H1 (cell line): ENCODE measurements at regions not wholly inside any gene's neighbourhood (a gene's known extent, or its start where the extent isn't known, plus 50 kb on each side); places are given as distances from the start of the nearest gene placed in this dataset.

ENCODE experiments used
- CTCF ChIA-PET: fragments of 300-600 bp; sonication (Branson Sonifier 250); formaldehyde crosslinking; loops from one replicate; lab custom pipeline; 2021; ENCODE audit not compliant: partially characterized antibody; lab: Charles Lee
- POLR2A ChIA-PET: fragments of 300-600 bp; sonication (Branson Sonifier 250); formaldehyde crosslinking; loops from one replicate; lab custom pipeline; 2021; ENCODE audit warnings: inconsistent platforms; ENCODE audit not compliant: partially characterized antibody; lab: Charles Lee
- DNase-seq, 2 experiments: peaks; one replicate each; pipeline versions ENCODE4 v3.0.0 to v3.0.0-alpha.2; 2010 to 2022; ENCODE audit warnings: low spot score in 2 of 2, low read depth in 1 of 2, mixed read lengths in 1 of 2
- FAIRE-seq: peaks from 2 replicates; lab custom pipeline; 2011; peaks lifted over from hg19 to GRCh38; lab: Jason Lieb, UNC
- H2AFZ ChIP-seq: 2 replicates; pipeline ENCODE4 v1.8.1; 2012; ENCODE audit warnings: low read length, inconsistent platforms
- H2AK5ac ChIP-seq: 2 replicates; pipeline ENCODE4 v1.6.1; 2013; ENCODE audit warnings: low read depth, low read length
- H2BK120ac ChIP-seq: replicated peaks from 2 replicates; pipeline ENCODE3; 2013; ENCODE audit warnings: low read depth, low read length, inconsistent platforms
- H2BK12ac ChIP-seq: 2 replicates; pipeline ENCODE4 v1.6.1; 2013; ENCODE audit warnings: low read depth, low read length
- H2BK15ac ChIP-seq: 2 replicates; pipeline ENCODE4 v1.6.1; 2013; ENCODE audit warnings: low read length
- H2BK20ac ChIP-seq: 2 replicates; pipeline ENCODE4 v1.6.1; 2013; ENCODE audit warnings: low read length
- H2BK5ac ChIP-seq: 2 replicates; pipeline ENCODE4 v1.6.1; 2013; ENCODE audit warnings: low read depth, low read length
- H3K14ac ChIP-seq: 2 replicates; pipeline ENCODE4 v1.6.1; 2013; ENCODE audit warnings: inconsistent platforms; ENCODE audit not compliant: insufficient read length
- H3K18ac ChIP-seq: 2 replicates; pipeline ENCODE4 v1.6.1; 2013; ENCODE audit warnings: low read length; ENCODE audit errors: extremely low read depth
- H3K23ac ChIP-seq: 2 replicates; pipeline ENCODE4 v1.6.1; 2013; ENCODE audit warnings: inconsistent platforms; ENCODE audit not compliant: insufficient read length
- H3K23me2 ChIP-seq: 2 replicates; pipeline ENCODE4 v1.6.1; 2013; ENCODE audit warnings: low read depth, low read length
- H3K27ac ChIP-seq: 2 replicates; pipeline ENCODE4 v1.6.1; 2011; ENCODE audit warnings: low read depth, low read length, inconsistent platforms
- H3K27me3 ChIP-seq, 4 experiments: replicated peaks in 1 of 4; 1 replicate in 1 of 4; 2 replicates in 3 of 4; pipeline versions ENCODE4 v1.6.1 to v1.8.1; 2011 to 2013; ENCODE audit warnings: low read length in 3 of 4, mild to moderate bottlenecking in 3 of 4, inconsistent platforms in 2 of 4, mixed read lengths in 2 of 4, moderate library complexity in 1 of 4; ENCODE audit not compliant: control insufficient read depth in 3 of 4, insufficient read depth in 3 of 4; ENCODE audit errors: extremely low read depth in 1 of 4
- H3K36me3 ChIP-seq, 4 experiments: 2 replicates each; pipeline versions ENCODE4 v1.6.1 to v1.8.1; 2011 to 2013; ENCODE audit warnings: mild to moderate bottlenecking in 4 of 4, low read length in 3 of 4, moderate library complexity in 2 of 4, control low read depth in 1 of 4, inconsistent platforms in 1 of 4; ENCODE audit not compliant: insufficient read depth in 4 of 4, control insufficient read depth in 2 of 4
- H3K4ac ChIP-seq: replicated peaks from 2 replicates; pipeline ENCODE3; 2013; ENCODE audit warnings: low read length, low read depth, mixed read lengths, inconsistent platforms; ENCODE audit not compliant: insufficient read length
- H3K4me1 ChIP-seq, 4 experiments: replicated peaks in 1 of 4; 1 replicate in 1 of 4; 2 replicates in 3 of 4; pipeline versions ENCODE4 v1.6.1 to v1.8.1; 2011 to 2013; ENCODE audit warnings: low read length in 3 of 4, inconsistent platforms in 2 of 4, mixed read lengths in 1 of 4; ENCODE audit not compliant: insufficient read depth in 4 of 4, control insufficient read depth in 3 of 4
- H3K4me2 ChIP-seq, 2 experiments: 2 replicates each; pipeline versions ENCODE4 v1.6.1 to v1.8.1; 2011 to 2013; ENCODE audit warnings: low read depth in 2 of 2, low read length in 2 of 2, control low read depth in 1 of 2, inconsistent platforms in 1 of 2, mild to moderate bottlenecking in 1 of 2; ENCODE audit not compliant: insufficient read depth in 1 of 2
- H3K4me3 ChIP-seq, 4 experiments: fragments of 200-600, 300-600 bp in 1 of 4; sonication (generic), shearing (Covaris generic), sonication (Bioruptor Twin) in 1 of 4; 2 replicates each; pipeline versions ENCODE4 v1.5.1 to v1.8.1; 2011 to 2016; ENCODE audit warnings: low read length in 4 of 4, low read depth in 3 of 4, control low read depth in 2 of 4, inconsistent platforms in 2 of 4, mild to moderate bottlenecking in 2 of 4, mixed read lengths in 1 of 4, moderate library complexity in 1 of 4; ENCODE audit not compliant: insufficient read depth in 2 of 4; ENCODE audit errors: extremely low read depth in 1 of 4
- H3K56ac ChIP-seq: replicated peaks from 2 replicates; pipeline ENCODE3; 2013; ENCODE audit warnings: low read depth, mild to moderate bottlenecking, mixed read lengths, low read length, inconsistent platforms; ENCODE audit not compliant: insufficient read length
- H3K79me1 ChIP-seq: 2 replicates; pipeline ENCODE4 v1.6.1; 2013; ENCODE audit warnings: low read depth, low read length, control low read depth
- H3K79me2 ChIP-seq, 2 experiments: 2 replicates each; pipeline versions ENCODE4 v1.6.1 to v1.8.1; 2012 to 2013; ENCODE audit warnings: low read length in 2 of 2, mild to moderate bottlenecking in 2 of 2, inconsistent platforms in 1 of 2; ENCODE audit not compliant: insufficient read depth in 2 of 2, control insufficient read depth in 1 of 2
- H3K9ac ChIP-seq, 4 experiments: replicated peaks in 1 of 4; 1 replicate in 1 of 4; 2 replicates in 3 of 4; pipeline versions ENCODE4 v1.6.1 to v1.8.1; 2011 to 2013; ENCODE audit warnings: low read depth in 3 of 4, low read length in 3 of 4, control low read depth in 2 of 4, mild to moderate bottlenecking in 2 of 4, moderate library complexity in 2 of 4, inconsistent platforms in 1 of 4; ENCODE audit errors: extremely low read depth in 1 of 4
- H3K9me3 ChIP-seq, 2 experiments: 2 replicates each; pipeline versions ENCODE4 v1.6.1 to v1.8.1; 2012 to 2013; ENCODE audit warnings: mild to moderate bottlenecking in 2 of 2, moderate library complexity in 2 of 2, control low read depth in 1 of 2, inconsistent platforms in 1 of 2, low read depth in 1 of 2, low read length in 1 of 2, mixed read lengths in 1 of 2; ENCODE audit not compliant: insufficient read depth in 2 of 2
- H4K20me1 ChIP-seq, 2 experiments: replicated peaks in 1 of 2; 2 replicates each; pipeline versions ENCODE3 to v1.8.1; 2011 to 2013; ENCODE audit warnings: inconsistent platforms in 2 of 2, low read length in 2 of 2, mild to moderate bottlenecking in 1 of 2; ENCODE audit not compliant: insufficient read depth in 2 of 2, control insufficient read depth in 1 of 2
- H4K5ac ChIP-seq: 2 replicates; pipeline ENCODE4 v1.6.1; 2013; ENCODE audit warnings: low read length, low read depth, mixed read lengths, inconsistent platforms; ENCODE audit not compliant: insufficient read length
- H4K8ac ChIP-seq: 2 replicates; pipeline ENCODE4 v1.8.0; 2013; ENCODE audit warnings: mild to moderate bottlenecking, moderate library complexity, low read length, inconsistent platforms; ENCODE audit not compliant: insufficient read depth; ENCODE audit errors: extremely low read depth
- H4K91ac ChIP-seq: replicated peaks from 2 replicates; pipeline ENCODE3; 2013; ENCODE audit warnings: low read length, mixed read lengths, inconsistent platforms; ENCODE audit not compliant: insufficient read length
- CBX8 ChIP-seq: fragments of 300-800, 300-1000 bp; sonication (generic); IDR thresholded peaks from 2 replicates; pipeline ENCODE4 v1.7.1; 2016; ENCODE audit warnings: low read depth, low read length, borderline replicate concordance
- CHD1 ChIP-seq: IDR thresholded peaks from 2 replicates; pipeline ENCODE4 v1.6.1; 2012; ENCODE audit warnings: low read depth, low read length, improper control_type of control experiment
- CHD2 ChIP-seq: IDR thresholded peaks from 2 replicates; pipeline ENCODE4 v1.6.1; 2012; ENCODE audit warnings: low read length, improper control_type of control experiment
- CTBP2 ChIP-seq: IDR thresholded peaks from 2 replicates; pipeline ENCODE4 v1.7.0; 2011; ENCODE audit warnings: borderline replicate concordance, mild to moderate bottlenecking, moderate library complexity, mixed read lengths, low read length; ENCODE audit not compliant: insufficient read depth, insufficient read length
- GABPA ChIP-seq: IDR thresholded peaks from 2 replicates; pipeline ENCODE4 v1.6.1; 2011; ENCODE audit warnings: mild to moderate bottlenecking, low read length, moderate library complexity, borderline replicate concordance; ENCODE audit not compliant: insufficient read depth
- SRF ChIP-seq: IDR thresholded peaks from 2 replicates; pipeline ENCODE4 v1.6.1; 2011; ENCODE audit warnings: mild to moderate bottlenecking, low read depth, low read length, moderate library complexity
- TEAD4 ChIP-seq: IDR thresholded peaks from 2 replicates; pipeline ENCODE4 v1.6.1; 2012; ENCODE audit warnings: low read depth, low read length, inconsistent platforms, mixed read lengths
- WGBS, 2 experiments: shearing (Covaris generic) in 1 of 2; methylation state at CpG; one replicate each; pipeline versions ENCODE4 v1.1.6 to v1.1.7; 2013 to 2015; ENCODE audit warnings: low lambda C conversion rate in 2 of 2, mixed read lengths in 2 of 2, inconsistent platforms in 1 of 2, low coverage in 1 of 2, missing lambda C conversion rate in 1 of 2; ENCODE audit not compliant: insufficient replicate concordance in 2 of 2, insufficient coverage in 1 of 2, insufficient read length in 1 of 2; ENCODE audit errors: extremely low coverage in 1 of 2, missing lambda C conversion rate in 1 of 2; 5-methylcytosine and 5-hydroxymethylcytosine counted together
- TF ChIP-seq, protein P1 (sequence below), 3 experiments: IDR thresholded peaks; 1 replicate in 2 of 3; 2 replicates in 1 of 3; pipeline versions ENCODE4 v1.5.1 to v1.6.1; 2011; ENCODE audit warnings: low read length in 3 of 3, mild to moderate bottlenecking in 3 of 3, inconsistent platforms in 2 of 3, low read depth in 1 of 3, moderate library complexity in 1 of 3; ENCODE audit not compliant: insufficient read depth in 1 of 3; ENCODE audit errors: control extremely low read depth in 1 of 3

DNA sequence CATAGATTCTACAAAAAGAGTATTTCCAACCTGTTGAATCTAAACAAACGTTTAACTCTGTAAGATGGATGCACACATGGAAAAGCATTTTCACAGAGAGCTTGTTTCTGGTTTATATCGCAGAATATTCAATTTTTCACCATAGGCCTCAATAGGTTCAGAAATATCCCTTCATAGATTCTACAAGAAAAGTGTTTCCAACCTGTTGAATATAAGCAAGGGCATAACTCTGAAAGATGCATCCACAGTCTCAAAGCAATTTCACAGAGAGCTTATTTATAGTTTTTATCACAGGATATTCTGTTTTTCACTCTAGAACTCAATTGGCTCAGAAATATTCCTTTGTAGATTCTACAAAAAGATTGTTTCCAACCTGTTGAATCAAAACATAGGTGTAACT is 1483.6 kb downstream of the UQCRFS1 start:
- H3K4me2 ChIP-seq: no peak overlapping the region
- FAIRE-seq (no peak), DNase-seq (no peak)
- H3K9me3 ChIP-seq: peaks cover 50 to 64% of the 10 kb centered on the region in 2 experiments
- H3K4ac ChIP-seq: no peak overlapping the region
- H3K23ac ChIP-seq: no peak overlapping the region
- CTCF ChIA-PET: no interaction called here
- H3K4me1 ChIP-seq: no peaks in the 10 kb centered on the region
- H3K9ac ChIP-seq: no peak overlapping the region
- H4K20me1 ChIP-seq: no peaks in the 10 kb centered on the region
- H2BK5ac ChIP-seq: no peak overlapping the region
- no peak overlapping the region for H3K27ac ChIP-seq
- H3K4me3 ChIP-seq: no peak overlapping the region
- peaks cover 0 to 4% (median 0%) of the 10 kb centered on the region in 4 experiments; a peak in 1 of 8 replicates for H3K36me3 ChIP-seq
- no peak overlapping the region for H3K14ac ChIP-seq
- no peak overlapping the region for H2AK5ac ChIP-seq
- H3K23me2 ChIP-seq: no peaks in the 10 kb centered on the region
- 98% methylated on average over 2 of the region's 2 CpGs; no CpG with 5 or more reads in 1 of the 2 experiments for WGBS, 2 experiments
- H2BK15ac ChIP-seq: no peak overlapping the region
- no peak overlapping the region for H3K18ac ChIP-seq
- H3K27me3 ChIP-seq: no peaks in the 10 kb centered on the region
- no peak overlapping the region for H4K91ac ChIP-seq
- no peak overlapping the region for H2AFZ ChIP-seq
- POLR2A ChIA-PET: no interaction called here
- H4K5ac ChIP-seq: no peak overlapping the region
- H2BK12ac ChIP-seq: no peak overlapping the region
- no peak overlapping the region for H2BK20ac ChIP-seq
- H3K79me2 ChIP-seq: no peaks in the 10 kb centered on the region
- H4K8ac ChIP-seq: no peak overlapping the region
- H3K79me1 ChIP-seq: no peaks in the 10 kb centered on the region
- H2BK120ac ChIP-seq: no peak overlapping the region
- no peak overlapping the region for H3K56ac ChIP-seq
- TF ChIP-seq CHD2 (no peak), GABPA (no peak), CHD1 (no peak), TEAD4 (no peak), CBX8 (no peak), SRF (no peak), CTBP2 (no peak)
- TF ChIP-seq, protein P1, sequence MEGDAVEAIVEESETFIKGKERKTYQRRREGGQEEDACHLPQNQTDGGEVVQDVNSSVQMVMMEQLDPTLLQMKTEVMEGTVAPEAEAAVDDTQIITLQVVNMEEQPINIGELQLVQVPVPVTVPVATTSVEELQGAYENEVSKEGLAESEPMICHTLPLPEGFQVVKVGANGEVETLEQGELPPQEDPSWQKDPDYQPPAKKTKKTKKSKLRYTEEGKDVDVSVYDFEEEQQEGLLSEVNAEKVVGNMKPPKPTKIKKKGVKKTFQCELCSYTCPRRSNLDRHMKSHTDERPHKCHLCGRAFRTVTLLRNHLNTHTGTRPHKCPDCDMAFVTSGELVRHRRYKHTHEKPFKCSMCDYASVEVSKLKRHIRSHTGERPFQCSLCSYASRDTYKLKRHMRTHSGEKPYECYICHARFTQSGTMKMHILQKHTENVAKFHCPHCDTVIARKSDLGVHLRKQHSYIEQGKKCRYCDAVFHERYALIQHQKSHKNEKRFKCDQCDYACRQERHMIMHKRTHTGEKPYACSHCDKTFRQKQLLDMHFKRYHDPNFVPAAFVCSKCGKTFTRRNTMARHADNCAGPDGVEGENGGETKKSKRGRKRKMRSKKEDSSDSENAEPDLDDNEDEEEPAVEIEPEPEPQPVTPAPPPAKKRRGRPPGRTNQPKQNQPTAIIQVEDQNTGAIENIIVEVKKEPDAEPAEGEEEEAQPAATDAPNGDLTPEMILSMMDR (IDR thresholded peaks at IDR 0.05; ENCODE audit: control extremely low read depth in 1 of 3, insufficient read depth in 1 of 3, low read depth in 1 of 3, low read length in 3 of 3): no peak
